Inflammatory macrophage (primary cell): ENCODE measurements at regions not wholly inside any gene's neighbourhood (a gene's known extent, or its start where the extent isn't known, plus 50 kb on each side); places are given as distances from the start of the nearest gene placed in this dataset.

Experiments used
- DNase-seq, 2 donors: peaks; one replicate each; pipeline ENCODE4 v3.0.0-alpha.2; 2020 to 2022

- no peak for DNase-seq
Measured at GRCh38 chr17:13352747-13353415, 248.8 kb downstream of the HS3ST3A1 start.

- DNase-seq, result no peak
Measured at GRCh38 chr17:13351046-13351445, 250.7 kb downstream of the HS3ST3A1 start.

- DNase-seq, result no peak
Measured at GRCh38 chr17:13350466-13350865, 251.3 kb downstream of the HS3ST3A1 start.

GRCh38 chr17:13346996-13347762, 254.6 kb downstream of the HS3ST3A1 start:
- no peak for DNase-seq

GRCh38 chr17:13346592-13346991, 255.1 kb downstream of the HS3ST3A1 start:
- DNase-seq, result no peak

- DNase-seq, result no peak
Measured at GRCh38 chr17:13346081-13346533, 255.6 kb downstream of the HS3ST3A1 start.

GRCh38 chr17:13338421-13338820, 263.3 kb downstream of the HS3ST3A1 start:
- DNase-seq, result no peak

GRCh38 chr17:13337864-13338371, 263.8 kb downstream of the HS3ST3A1 start:
- peak; percentile 40 to 48 for DNase-seq

- DNase-seq, result no peak
Measured at GRCh38 chr17:13337151-13337550, 264.6 kb downstream of the HS3ST3A1 start.

GRCh38 chr17:13334374-13334773, 267.4 kb downstream of the HS3ST3A1 start:
- DNase-seq, result no peak

- no peak for DNase-seq
Measured at GRCh38 chr17:13333661-13334060, 268.1 kb downstream of the HS3ST3A1 start.

GRCh38 chr17:13332207-13332606, 269.5 kb downstream of the HS3ST3A1 start:
- no peak for DNase-seq

- no peak for DNase-seq
Measured at GRCh38 chr17:13329421-13329820, 272.3 kb downstream of the HS3ST3A1 start.

- no peak for DNase-seq
Measured at GRCh38 chr17:13323990-13324389, 277.7 kb downstream of the HS3ST3A1 start.

- DNase-seq, result no peak
Measured at GRCh38 chr17:13321951-13322701, 279.6 kb downstream of the HS3ST3A1 start.

- DNase-seq, result no peak
Measured at GRCh38 chr17:13320046-13320785, 281.5 kb downstream of the HS3ST3A1 start.

- DNase-seq, result no peak
Measured at GRCh38 chr17:13316657-13317056, 285.1 kb downstream of the HS3ST3A1 start.

GRCh38 chr17:13311306-13311705, 290.4 kb downstream of the HS3ST3A1 start:
- DNase-seq, result no peak

- DNase-seq, result no peak
Measured at GRCh38 chr17:13310858-13311257, 290.9 kb downstream of the HS3ST3A1 start.

- DNase-seq, result peak; percentile 14 to 29
Measured at GRCh38 chr17:13306310-13306962, 288.6 kb upstream of the ELAC2 start.

GRCh38 chr17:13302983-13303382, 285.2 kb upstream of the ELAC2 start:
- no peak for DNase-seq

GRCh38 chr17:13302419-13302818, 284.6 kb upstream of the ELAC2 start:
- no peak for DNase-seq
